CD4-positive, alpha-beta T cell (primary cell): ENCODE measurements at regions not wholly inside any gene's neighbourhood (a gene's known extent, or its start where the extent isn't known, plus 50 kb on each side); places are given as distances from the start of the nearest gene placed in this dataset.

ENCODE experiments used
- ATAC-seq: fragments of 200-7000 bp; cut with Tn5 transposase; one replicate; pipeline ENCODE4 v1.10.0; 2022; ENCODE audit warnings: mild to moderate bottlenecking; ENCODE audit not compliant: poor library complexity
- CTCF ChIA-PET: fragments of 350-600 bp; sonication (Branson Sonifier 250); formaldehyde crosslinking; loops from one replicate; lab custom pipeline; 2021; ENCODE audit warnings: antibody characterized with exemption, inconsistent platforms; lab: Charles Lee
- POLR2A ChIA-PET: fragments of 350-600 bp; sonication (Branson Sonifier 250); formaldehyde crosslinking; loops from one replicate; lab custom pipeline; 2021; ENCODE audit warnings: antibody characterized with exemption, inconsistent platforms; lab: Charles Lee
- DNase-seq, 14 experiments: peaks; one replicate each; pipeline ENCODE4 v3.0.0-alpha.2; 2013 to 2020; ENCODE audit warnings: mixed read lengths in 2 of 14
- H3K27ac ChIP-seq, 2 donors: one replicate each; pipeline versions ENCODE4 v1.5.1 to v1.7.0; 2013; ENCODE audit warnings: low read length in 2 of 2, low read depth in 1 of 2, mild to moderate bottlenecking in 1 of 2
- H3K27me3 ChIP-seq, 2 experiments: 1 replicate in 1 of 2; 2 replicates in 1 of 2; pipeline versions ENCODE4 v1.6.1 to v1.7.0; 2013; ENCODE audit warnings: low read length in 2 of 2, control low read depth in 1 of 2, mild to moderate bottlenecking in 1 of 2, moderate library complexity in 1 of 2; ENCODE audit not compliant: insufficient read depth in 2 of 2, control insufficient read depth in 1 of 2
- H3K36me3 ChIP-seq: one replicate; pipeline ENCODE4 v1.6.1; 2013; ENCODE audit warnings: low read length, control low read depth; ENCODE audit not compliant: insufficient read depth
- H3K4me1 ChIP-seq: one replicate; pipeline ENCODE4 v1.6.1; 2013; ENCODE audit warnings: low read length, control low read depth; ENCODE audit not compliant: insufficient read depth
- H3K4me3 ChIP-seq: one replicate; pipeline ENCODE4 v1.5.1; 2013; ENCODE audit warnings: mild to moderate bottlenecking, low read length, moderate library complexity
- H3K9me3 ChIP-seq, 2 experiments: 1 replicate in 1 of 2; 2 replicates in 1 of 2; pipeline versions ENCODE4 v1.6.1 to v1.7.0; 2013; ENCODE audit warnings: low read length in 2 of 2, mild to moderate bottlenecking in 2 of 2, control low read depth in 1 of 2, moderate library complexity in 1 of 2; ENCODE audit not compliant: control insufficient read depth in 1 of 2, insufficient read depth in 1 of 2
- H3K27ac Mint-ChIP-seq: one replicate; pipeline ENCODE4 v1.8.0; 2020; ENCODE audit warnings: mixed read lengths
- H3K27me3 Mint-ChIP-seq: one replicate; pipeline ENCODE4 v1.8.0; 2021; ENCODE audit warnings: mixed read lengths
- H3K36me3 Mint-ChIP-seq: one replicate; pipeline ENCODE4 v1.8.0; 2021; ENCODE audit warnings: low read depth, mixed read lengths
- H3K4me1 Mint-ChIP-seq: one replicate; pipeline ENCODE4 v1.8.0; 2021; ENCODE audit warnings: low read depth, mixed read lengths
- H3K4me3 Mint-ChIP-seq: one replicate; pipeline ENCODE4 v1.8.0; 2020; ENCODE audit warnings: mild to moderate bottlenecking, mixed read lengths
- H3K9me3 Mint-ChIP-seq: one replicate; pipeline ENCODE4 v1.8.0; 2020; ENCODE audit warnings: mixed read lengths
- intact Hi-C, 2 experiments: fragments of 100-400 bp; cut with DNase I in 1 of 2; cut with micrococcal nuclease in 1 of 2; formaldehyde crosslinking; loops; one replicate each; pipeline versions ENCODE4 v1.15.1 to v1.9.0; 2023 to 2025; cut with DNase I, micrococcal nuclease
- TF ChIP-seq, protein P1 (sequence below): fragments of 200-600 bp; IDR thresholded peaks from one replicate; pipeline ENCODE4 v1.8.0; 2022; ENCODE audit warnings: antibody characterized with exemption, mild to moderate bottlenecking

GRCh38 chr15:53331328-53332190, 427.9 kb downstream of the WDR72 start:
- Mint-ChIP-seq H3K9me3 (no peaks in the 10 kb centered on the region), H3K4me1 (no peaks in the 10 kb centered on the region), H3K27ac (no peak overlapping the region), H3K36me3 (no peaks in the 10 kb centered on the region), H3K4me3 (no peak overlapping the region), H3K27me3 (no peaks in the 10 kb centered on the region)
- Histone ChIP-seq H3K36me3 (no peaks in the 10 kb centered on the region), H3K4me3 (no peak overlapping the region), H3K9me3 (no peaks in the 10 kb centered on the region), H3K27ac (no peak overlapping the region), H3K4me1 (no peaks in the 10 kb centered on the region), H3K27me3 (no peaks in the 10 kb centered on the region)
- ATAC-seq (no peak), DNase-seq (no peak)
- TF ChIP-seq, protein P1, sequence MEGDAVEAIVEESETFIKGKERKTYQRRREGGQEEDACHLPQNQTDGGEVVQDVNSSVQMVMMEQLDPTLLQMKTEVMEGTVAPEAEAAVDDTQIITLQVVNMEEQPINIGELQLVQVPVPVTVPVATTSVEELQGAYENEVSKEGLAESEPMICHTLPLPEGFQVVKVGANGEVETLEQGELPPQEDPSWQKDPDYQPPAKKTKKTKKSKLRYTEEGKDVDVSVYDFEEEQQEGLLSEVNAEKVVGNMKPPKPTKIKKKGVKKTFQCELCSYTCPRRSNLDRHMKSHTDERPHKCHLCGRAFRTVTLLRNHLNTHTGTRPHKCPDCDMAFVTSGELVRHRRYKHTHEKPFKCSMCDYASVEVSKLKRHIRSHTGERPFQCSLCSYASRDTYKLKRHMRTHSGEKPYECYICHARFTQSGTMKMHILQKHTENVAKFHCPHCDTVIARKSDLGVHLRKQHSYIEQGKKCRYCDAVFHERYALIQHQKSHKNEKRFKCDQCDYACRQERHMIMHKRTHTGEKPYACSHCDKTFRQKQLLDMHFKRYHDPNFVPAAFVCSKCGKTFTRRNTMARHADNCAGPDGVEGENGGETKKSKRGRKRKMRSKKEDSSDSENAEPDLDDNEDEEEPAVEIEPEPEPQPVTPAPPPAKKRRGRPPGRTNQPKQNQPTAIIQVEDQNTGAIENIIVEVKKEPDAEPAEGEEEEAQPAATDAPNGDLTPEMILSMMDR, result no peak
- intact Hi-C loops, result no loop called here
- ChIA-PET POLR2A (no interaction called here), CTCF (no interaction called here)

DNA sequence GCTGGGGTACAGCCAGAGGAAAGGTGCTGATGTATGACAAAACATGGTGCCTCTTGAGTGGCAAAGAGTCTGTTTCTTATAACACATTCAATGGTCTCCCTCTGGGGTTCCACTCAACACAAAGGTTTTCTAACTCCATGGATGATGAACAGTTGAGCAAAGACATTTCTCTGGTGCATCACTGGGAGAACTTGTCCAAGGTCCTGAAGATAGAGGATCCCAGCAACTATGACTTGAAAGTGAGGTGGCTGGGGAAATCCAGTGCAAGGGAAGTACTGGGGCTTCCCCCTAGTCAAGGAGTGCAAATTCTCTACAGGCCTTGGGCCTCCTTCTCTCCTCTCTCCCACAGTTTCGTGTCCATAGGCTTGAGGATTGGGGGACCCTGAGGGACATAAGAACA, 431.1 kb downstream of the WDR72 start:
- Mint-ChIP-seq H3K27ac (no peak overlapping the region), H3K36me3 (no peaks in the 10 kb centered on the region), H3K27me3 (no peaks in the 10 kb centered on the region), H3K4me3 (no peak overlapping the region), H3K9me3 (no peaks in the 10 kb centered on the region), H3K4me1 (no peaks in the 10 kb centered on the region)
- no peak for DNase-seq
- Histone ChIP-seq H3K4me1 (no peaks in the 10 kb centered on the region), H3K36me3 (no peaks in the 10 kb centered on the region), H3K9me3 (no peaks in the 10 kb centered on the region), H3K27ac (no peak overlapping the region), H3K4me3 (no peak overlapping the region), H3K27me3 (no peaks in the 10 kb centered on the region)
- CTCF ChIA-PET, result no interaction called here
- POLR2A ChIA-PET, result no interaction called here
- intact Hi-C loops, result no loop called here
- ATAC-seq, result no peak
- TF ChIP-seq, protein P1, result no peak

DNA sequence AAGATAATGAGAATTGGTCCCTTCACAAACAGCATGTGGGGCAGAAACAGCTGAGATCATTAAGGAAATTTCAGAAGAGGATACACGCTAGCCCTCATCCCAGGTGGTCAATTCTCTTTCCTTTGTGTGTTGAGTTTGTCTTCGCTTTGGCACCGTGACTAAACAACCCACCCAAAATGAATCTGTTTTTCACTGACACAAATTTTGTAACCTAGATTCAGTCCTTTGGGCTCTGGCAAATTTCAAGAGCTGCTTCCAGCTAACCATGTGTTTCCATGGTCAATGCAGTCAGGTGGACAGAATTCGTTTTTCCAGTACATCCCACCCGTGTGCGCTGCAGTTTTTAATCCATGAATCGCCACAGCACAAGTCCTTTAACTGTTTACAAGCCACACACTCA, 435.4 kb downstream of the WDR72 start:
- Mint-ChIP-seq H3K4me1 (no peaks in the 10 kb centered on the region), H3K36me3 (no peaks in the 10 kb centered on the region), H3K27me3 (no peaks in the 10 kb centered on the region), H3K27ac (no peak overlapping the region), H3K4me3 (no peak overlapping the region), H3K9me3 (no peaks in the 10 kb centered on the region)
- no peak for ATAC-seq
- Histone ChIP-seq H3K27me3 (no peaks in the 10 kb centered on the region), H3K4me1 (no peaks in the 10 kb centered on the region), H3K27ac (no peak overlapping the region), H3K4me3 (no peak overlapping the region), H3K36me3 (no peaks in the 10 kb centered on the region), H3K9me3 (no peaks in the 10 kb centered on the region)
- intact Hi-C loops, result no loop called here
- ChIA-PET POLR2A (no interaction called here), CTCF (interaction anchor here (0.7 kb wide), 1 partner anchor 9 kb away, joined by 3 read pairs; no protein-coding TSS in a partner anchor)
- no peak for DNase-seq
- TF ChIP-seq, protein P1, result no peak
